Astrocyte (in vitro differentiated cells and primary cell): ENCODE measurements at regions not wholly inside any gene's neighbourhood (a gene's known extent, or its start where the extent isn't known, plus 50 kb on each side); places are given as distances from the start of the nearest gene placed in this dataset.

Source experiments
- EZH2 ChIP-seq: IDR thresholded peaks from 2 replicates; pipeline ENCODE4 v1.6.1; 2012; ENCODE audit warnings: mild to moderate bottlenecking, low read length, inconsistent platforms; ENCODE audit not compliant: insufficient read depth
- TF ChIP-seq, protein P1 (sequence below): IDR thresholded peaks from 2 replicates; pipeline ENCODE4 v1.5.1; 2011; ENCODE audit warnings: low read depth, mild to moderate bottlenecking, inconsistent platforms, low read length, moderate library complexity; ENCODE audit not compliant: insufficient read depth

- TF ChIP-seq, protein P1, sequence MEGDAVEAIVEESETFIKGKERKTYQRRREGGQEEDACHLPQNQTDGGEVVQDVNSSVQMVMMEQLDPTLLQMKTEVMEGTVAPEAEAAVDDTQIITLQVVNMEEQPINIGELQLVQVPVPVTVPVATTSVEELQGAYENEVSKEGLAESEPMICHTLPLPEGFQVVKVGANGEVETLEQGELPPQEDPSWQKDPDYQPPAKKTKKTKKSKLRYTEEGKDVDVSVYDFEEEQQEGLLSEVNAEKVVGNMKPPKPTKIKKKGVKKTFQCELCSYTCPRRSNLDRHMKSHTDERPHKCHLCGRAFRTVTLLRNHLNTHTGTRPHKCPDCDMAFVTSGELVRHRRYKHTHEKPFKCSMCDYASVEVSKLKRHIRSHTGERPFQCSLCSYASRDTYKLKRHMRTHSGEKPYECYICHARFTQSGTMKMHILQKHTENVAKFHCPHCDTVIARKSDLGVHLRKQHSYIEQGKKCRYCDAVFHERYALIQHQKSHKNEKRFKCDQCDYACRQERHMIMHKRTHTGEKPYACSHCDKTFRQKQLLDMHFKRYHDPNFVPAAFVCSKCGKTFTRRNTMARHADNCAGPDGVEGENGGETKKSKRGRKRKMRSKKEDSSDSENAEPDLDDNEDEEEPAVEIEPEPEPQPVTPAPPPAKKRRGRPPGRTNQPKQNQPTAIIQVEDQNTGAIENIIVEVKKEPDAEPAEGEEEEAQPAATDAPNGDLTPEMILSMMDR = no peak
- no peak for TF ChIP-seq EZH2
These were observed 855.8 kb downstream of the FSCB start for GRCh38 chr14:43651185-43651787.
